Testis (tissue), 2 donors: ENCODE measurements at regions not wholly inside any gene's neighbourhood (a gene's known extent, or its start where the extent isn't known, plus 50 kb on each side); places are given as distances from the start of the nearest gene placed in this dataset.

ENCODE experiments used
- DNase-seq: peaks from one replicate; pipeline ENCODE4 v3.0.0-alpha.2; 2019
- H3K27ac ChIP-seq, 2 donors: fragments of 200-600 bp; sonication (generic); one replicate each; pipeline ENCODE4 v1.5.1; 2019
- H3K27me3 ChIP-seq: fragments of 200-600 bp; sonication (generic); one replicate; pipeline ENCODE4 v1.5.1; 2019
- H3K36me3 ChIP-seq: fragments of 200-600 bp; sonication (generic); one replicate; pipeline ENCODE4 v1.5.1; 2017; ENCODE audit warnings: low read depth; ENCODE audit errors: missing control alignments
- H3K4me1 ChIP-seq: fragments of 200-600 bp; sonication (generic); one replicate; pipeline ENCODE4 v1.5.1; 2019
- H3K4me3 ChIP-seq, 2 donors: fragments of 200-600 bp; sonication (generic); one replicate each; pipeline ENCODE4 v1.5.1; 2017 to 2019
- H3K9me3 ChIP-seq: fragments of 200-600 bp; sonication (generic); one replicate; pipeline ENCODE4 v1.5.1; 2017
- POLR2A ChIP-seq: fragments of 450-650 bp; IDR thresholded peaks from one replicate; pipeline ENCODE4 v1.6.1; 2017; ENCODE audit warnings: antibody characterized with exemption, mild to moderate bottlenecking, moderate library complexity
- WGBS, 2 donors: methylation state at CpG; one replicate each; pipeline ENCODE4 v1.1.5; 2018; 5-methylcytosine and 5-hydroxymethylcytosine counted together
- intact Hi-C: fragments of 100-400 bp; cut with DNase I; formaldehyde crosslinking; loops from one replicate; pipeline ENCODE4 v1.15.1; 2023; ENCODE audit warnings: low total_unique reads
- TF ChIP-seq, protein P1 (sequence below), 3 experiments: fragments of 450-650 bp in 2 of 3; fragments of 200-600 bp in 1 of 3; sonication (generic) in 1 of 3; IDR thresholded peaks; one replicate each; pipeline ENCODE4 v1.5.1; 2016 to 2019; ENCODE audit warnings: antibody characterized with exemption in 3 of 3, mild to moderate bottlenecking in 2 of 3, moderate library complexity in 1 of 3

DNA sequence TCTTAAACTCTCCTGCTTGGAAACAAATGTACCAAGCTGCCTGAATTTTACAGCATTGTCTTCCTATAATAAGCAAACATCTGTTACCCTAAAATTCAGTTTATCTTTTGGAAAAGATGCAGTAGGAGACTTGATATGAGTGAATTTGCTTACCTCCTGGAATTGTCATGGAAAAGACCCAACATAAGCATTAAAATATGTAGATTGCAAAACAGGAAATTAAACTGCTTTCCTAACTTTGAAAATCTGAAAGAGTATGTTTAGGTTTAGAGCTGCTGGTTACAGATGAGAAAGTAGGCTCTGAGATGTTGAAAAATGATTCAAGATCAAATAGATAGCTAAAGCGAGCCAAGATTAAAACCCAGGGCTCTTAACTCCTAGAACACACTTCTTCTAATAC is 316.5 kb downstream of the SOX11 start:
- Histone ChIP-seq H3K27ac (no peak overlapping the region), H3K36me3 (no peaks in the 10 kb centered on the region), H3K4me1 (no peaks in the 10 kb centered on the region), H3K9me3 (no peaks in the 10 kb centered on the region), H3K4me3 (no peak overlapping the region), H3K27me3 (no peaks in the 10 kb centered on the region)
- TF ChIP-seq POLR2A, result no peak
- TF ChIP-seq, protein P1, sequence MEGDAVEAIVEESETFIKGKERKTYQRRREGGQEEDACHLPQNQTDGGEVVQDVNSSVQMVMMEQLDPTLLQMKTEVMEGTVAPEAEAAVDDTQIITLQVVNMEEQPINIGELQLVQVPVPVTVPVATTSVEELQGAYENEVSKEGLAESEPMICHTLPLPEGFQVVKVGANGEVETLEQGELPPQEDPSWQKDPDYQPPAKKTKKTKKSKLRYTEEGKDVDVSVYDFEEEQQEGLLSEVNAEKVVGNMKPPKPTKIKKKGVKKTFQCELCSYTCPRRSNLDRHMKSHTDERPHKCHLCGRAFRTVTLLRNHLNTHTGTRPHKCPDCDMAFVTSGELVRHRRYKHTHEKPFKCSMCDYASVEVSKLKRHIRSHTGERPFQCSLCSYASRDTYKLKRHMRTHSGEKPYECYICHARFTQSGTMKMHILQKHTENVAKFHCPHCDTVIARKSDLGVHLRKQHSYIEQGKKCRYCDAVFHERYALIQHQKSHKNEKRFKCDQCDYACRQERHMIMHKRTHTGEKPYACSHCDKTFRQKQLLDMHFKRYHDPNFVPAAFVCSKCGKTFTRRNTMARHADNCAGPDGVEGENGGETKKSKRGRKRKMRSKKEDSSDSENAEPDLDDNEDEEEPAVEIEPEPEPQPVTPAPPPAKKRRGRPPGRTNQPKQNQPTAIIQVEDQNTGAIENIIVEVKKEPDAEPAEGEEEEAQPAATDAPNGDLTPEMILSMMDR (IDR thresholded peaks at IDR 0.05), result no peak
- intact Hi-C loops, result no loop called here
- 69 to 76% methylated on average over 1 of the region's 1 CpG for WGBS, 2 donors
- DNase-seq, result no peak

DNA sequence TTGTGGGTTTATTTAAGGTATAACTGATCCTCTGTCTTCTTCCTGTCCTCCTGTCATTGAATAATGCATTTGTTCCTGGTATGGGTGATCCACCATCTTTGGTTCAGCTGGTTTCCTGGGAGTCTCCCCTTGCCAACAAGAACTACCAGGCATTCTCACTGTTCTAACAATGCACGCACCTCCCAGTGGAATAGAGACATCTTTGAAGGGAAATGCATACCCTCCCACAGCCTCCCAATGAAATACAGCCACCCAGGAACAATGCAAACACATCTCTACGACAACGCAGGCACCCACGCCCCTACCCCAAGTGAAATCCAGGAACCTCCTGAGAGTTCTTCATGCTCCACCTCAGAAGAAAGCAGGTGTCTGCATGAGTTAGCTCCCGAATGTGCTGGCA is 318.0 kb downstream of the SOX11 start:
- no peaks in the 10 kb centered on the region for H3K27me3 ChIP-seq
- WGBS, 2 donors, result 85 to 90% methylated on average over 5 of the region's 5 CpGs
- H3K36me3 ChIP-seq, result no peaks in the 10 kb centered on the region
- TF ChIP-seq, protein P1 (IDR thresholded peaks at IDR 0.05), result no peak
- TF ChIP-seq POLR2A, result no peak
- H3K27ac ChIP-seq, result no peak overlapping the region
- H3K9me3 ChIP-seq, result no peaks in the 10 kb centered on the region
- H3K4me1 ChIP-seq, result no peaks in the 10 kb centered on the region
- intact Hi-C loops, result no loop called here
- DNase-seq, result no peak
- H3K4me3 ChIP-seq, result no peak overlapping the region

DNA sequence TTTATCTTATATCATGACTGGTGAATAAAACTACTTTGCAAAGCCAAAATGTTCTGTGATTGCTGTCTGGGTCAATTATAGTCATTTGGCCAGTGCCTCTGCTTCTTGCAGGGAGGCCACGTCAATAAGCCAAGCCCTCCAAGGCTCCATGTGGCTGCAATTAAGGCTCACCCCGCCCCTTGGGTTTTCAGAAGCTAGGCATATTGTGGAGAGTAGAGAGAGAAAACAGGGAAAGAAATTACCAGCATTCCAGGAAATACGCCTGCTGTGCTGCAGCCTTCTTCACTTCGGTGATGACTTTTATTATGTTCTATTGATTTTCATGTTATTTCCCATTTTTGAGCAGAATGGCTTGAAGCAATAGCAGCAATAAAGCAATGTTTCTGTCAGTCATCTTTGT is 319.7 kb downstream of the SOX11 start:
- H3K9me3 ChIP-seq, result no peaks in the 10 kb centered on the region
- no peak for TF ChIP-seq POLR2A
- TF ChIP-seq, protein P1 (IDR thresholded peaks at IDR 0.05), result no peak
- no peak for DNase-seq
- H3K27ac ChIP-seq, result no peak overlapping the region
- no peaks in the 10 kb centered on the region for H3K27me3 ChIP-seq
- no peaks in the 10 kb centered on the region for H3K36me3 ChIP-seq
- no peaks in the 10 kb centered on the region for H3K4me1 ChIP-seq
- intact Hi-C loops, result no loop called here
- H3K4me3 ChIP-seq, result no peak overlapping the region
- WGBS, 2 donors, result 63% methylated on average over 4 of the region's 4 CpGs

DNA sequence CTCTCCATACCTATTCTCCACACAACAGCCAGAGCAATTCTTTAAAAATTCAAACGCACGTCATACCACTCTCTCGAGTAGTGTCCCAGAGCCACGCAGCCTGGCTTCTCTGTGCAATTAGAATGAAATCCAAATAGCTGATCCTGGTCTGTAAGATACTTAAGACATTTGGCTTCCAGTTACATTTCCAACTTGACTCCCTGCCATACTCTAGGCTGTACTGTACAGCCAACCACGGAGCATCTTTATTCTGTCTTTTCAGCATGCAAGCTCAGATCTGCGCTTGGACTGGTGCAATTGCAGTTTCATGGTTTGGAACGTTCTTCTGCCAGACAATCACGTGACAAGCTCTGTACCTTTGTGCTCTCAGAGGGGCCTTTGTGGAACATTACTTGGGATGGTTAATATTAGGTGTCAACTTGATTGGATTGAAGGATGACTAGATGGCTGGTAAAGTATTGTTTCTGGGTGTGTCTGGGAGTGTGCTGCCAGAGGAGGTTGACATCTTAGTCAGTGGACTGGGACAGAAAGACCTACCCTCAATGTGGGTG is 325.6 kb downstream of the SOX11 start:
- no peak for DNase-seq
- intact Hi-C loops, result no loop called here
- TF ChIP-seq, protein P1 (IDR thresholded peaks at IDR 0.05), result no peak
- no peak for TF ChIP-seq POLR2A
- H3K27ac ChIP-seq, result no peak overlapping the region
- H3K4me3 ChIP-seq, result no peak overlapping the region
- H3K36me3 ChIP-seq, result no peaks in the 10 kb centered on the region
- no peaks in the 10 kb centered on the region for H3K9me3 ChIP-seq
- H3K4me1 ChIP-seq, result no peaks in the 10 kb centered on the region
- 71 to 81% methylated on average over 8 of the region's 8 CpGs for WGBS, 2 donors
- no peaks in the 10 kb centered on the region for H3K27me3 ChIP-seq

DNA sequence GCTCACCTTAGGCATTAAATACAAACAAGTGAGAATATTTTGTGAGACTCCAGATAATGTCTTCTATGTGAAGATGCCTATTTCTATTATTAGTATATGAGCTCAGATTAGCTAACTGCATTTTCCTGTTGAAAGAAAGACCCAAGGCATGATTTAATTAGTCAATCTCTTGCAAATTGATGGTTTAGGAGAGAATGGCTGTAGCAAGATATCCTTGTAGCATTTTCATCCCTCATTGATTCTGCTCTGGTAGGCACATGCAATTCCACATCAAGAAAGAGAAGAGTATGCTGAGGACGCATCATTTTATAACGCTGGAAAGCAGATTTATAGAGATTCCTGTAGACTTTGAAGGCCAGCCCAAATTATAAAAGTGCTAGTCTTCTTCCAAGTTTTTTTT is 332.0 kb downstream of the SOX11 start:
- Histone ChIP-seq H3K27ac (no peak overlapping the region), H3K27me3 (no peaks in the 10 kb centered on the region), H3K4me3 (no peak overlapping the region), H3K9me3 (no peaks in the 10 kb centered on the region), H3K36me3 (no peaks in the 10 kb centered on the region), H3K4me1 (no peaks in the 10 kb centered on the region)
- intact Hi-C loops, result no loop called here
- TF ChIP-seq, protein P1 (IDR thresholded peaks at IDR 0.05), result no peak
- TF ChIP-seq POLR2A, result no peak
- 84 to 92% methylated on average over 2 of the region's 2 CpGs for WGBS, 2 donors
- no peak for DNase-seq
